B cell (primary cell): ENCODE measurements at regions not wholly inside any gene's neighbourhood (a gene's known extent, or its start where the extent isn't known, plus 50 kb on each side); places are given as distances from the start of the nearest gene placed in this dataset.

Experiments used
- ATAC-seq: fragments of 200-7000 bp; cut with Tn5 transposase; one replicate; pipeline ENCODE4 v1.10.0; 2021; ENCODE audit warnings: low read depth, mild to moderate bottlenecking, moderate number of reproducible peaks, moderate library complexity
- CTCF ChIA-PET: fragments of 350-600 bp; sonication (Branson Sonifier 250); formaldehyde crosslinking; loops from one replicate; lab custom pipeline; 2021; ENCODE audit warnings: antibody characterized with exemption, inconsistent platforms; lab: Charles Lee
- POLR2A ChIA-PET: fragments of 350-600 bp; sonication (Branson Sonifier 250); formaldehyde crosslinking; loops from one replicate; lab custom pipeline; 2021; ENCODE audit warnings: antibody characterized with exemption; lab: Charles Lee
- DNase-seq: peaks from one replicate; pipeline ENCODE4 v3.0.0; 2013
- H2AFZ ChIP-seq: 2 replicates; pipeline ENCODE4 v1.6.1; 2012; ENCODE audit warnings: mild to moderate bottlenecking, low read depth, low read length; ENCODE audit not compliant: insufficient read depth, poor library complexity, severe bottlenecking
- H3K27ac ChIP-seq, 2 donors: 1 replicate in 1 of 2; 2 replicates in 1 of 2; pipeline ENCODE4 v1.5.1; 2012 to 2013; ENCODE audit warnings: low read length in 2 of 2, mild to moderate bottlenecking in 2 of 2, moderate library complexity in 1 of 2
- H3K27me3 ChIP-seq, 4 experiments: fragments of 200-600 bp in 1 of 4; sonication (generic) in 1 of 4; replicated peaks in 1 of 4; 1 replicate in 2 of 4; 2 replicates in 2 of 4; pipeline versions ENCODE4 v1.6.1 to v1.7.0; 2013 to 2016; ENCODE audit warnings: low read length in 3 of 4, mild to moderate bottlenecking in 2 of 4, mixed read lengths in 1 of 4, moderate library complexity in 1 of 4; ENCODE audit not compliant: insufficient read depth in 4 of 4, control insufficient read depth in 3 of 4; ENCODE audit errors: control extremely low read depth in 1 of 4
- H3K36me3 ChIP-seq, 2 experiments: replicated peaks in 1 of 2; 1 replicate in 1 of 2; 2 replicates in 1 of 2; pipeline versions ENCODE4 v1.6.1 to v1.7.1; 2013; ENCODE audit warnings: low read length in 1 of 2; ENCODE audit not compliant: insufficient read depth in 2 of 2, control insufficient read depth in 1 of 2; ENCODE audit errors: control extremely low read depth in 1 of 2, extremely low read depth in 1 of 2
- H3K4me1 ChIP-seq, 2 donors: fragments of 200-600 bp in 1 of 2; sonication (generic) in 1 of 2; 1 replicate in 1 of 2; 2 replicates in 1 of 2; pipeline versions ENCODE4 v1.5.1 to v1.6.1; 2013 to 2017; ENCODE audit warnings: low read length in 2 of 2; ENCODE audit not compliant: control insufficient read depth in 2 of 2, insufficient read depth in 2 of 2
- H3K4me2 ChIP-seq: replicated peaks from 2 replicates; pipeline ENCODE3; 2012; ENCODE audit warnings: mild to moderate bottlenecking, low read depth, low read length; ENCODE audit not compliant: poor library complexity, severe bottlenecking
- H3K4me3 ChIP-seq, 5 experiments: fragments of 200-600 bp in 1 of 5; sonication (generic) in 1 of 5; 1 replicate in 3 of 5; 2 replicates in 2 of 5; pipeline versions ENCODE4 v1.5.1 to v1.7.0; 2011 to 2016; ENCODE audit warnings: low read length in 4 of 5, mild to moderate bottlenecking in 4 of 5, low read depth in 2 of 5, control low read depth in 1 of 5, moderate library complexity in 1 of 5; ENCODE audit not compliant: insufficient read depth in 1 of 5; ENCODE audit errors: control extremely low read depth in 1 of 5, extremely low read depth in 1 of 5
- H3K79me2 ChIP-seq: fragments of 200-600 bp; sonication (generic); one replicate; pipeline ENCODE4 v1.6.0; 2016; ENCODE audit warnings: low read length; ENCODE audit not compliant: control insufficient read depth, insufficient read depth
- H3K9ac ChIP-seq: fragments of 200-600 bp; sonication (generic); 2 replicates; pipeline ENCODE4 v1.6.1; 2017; ENCODE audit warnings: mild to moderate bottlenecking, low read length, moderate library complexity
- H3K9me3 ChIP-seq, 3 donors: one replicate each; pipeline versions ENCODE4 v1.6.1 to v1.7.1; 2013; ENCODE audit warnings: low read length in 2 of 3; ENCODE audit not compliant: control insufficient read depth in 2 of 3, insufficient read depth in 1 of 3; ENCODE audit errors: control extremely low read depth in 1 of 3
- H4K20me1 ChIP-seq: 2 replicates; pipeline ENCODE4 v1.6.0; 2012; ENCODE audit warnings: mild to moderate bottlenecking, low read length; ENCODE audit not compliant: insufficient read depth, control insufficient read depth, poor library complexity, severe bottlenecking
- H3K27ac Mint-ChIP-seq: one replicate; pipeline ENCODE4 v1.8.0; 2021; ENCODE audit warnings: mixed read lengths
- H3K27me3 Mint-ChIP-seq: one replicate; pipeline ENCODE4 v1.8.0; 2021; ENCODE audit warnings: mixed read lengths
- H3K4me1 Mint-ChIP-seq: one replicate; pipeline ENCODE4 v1.8.0; 2021; ENCODE audit warnings: mixed read lengths
- H3K4me3 Mint-ChIP-seq: one replicate; pipeline ENCODE4 v1.8.0; 2021; ENCODE audit warnings: mixed read lengths
- H3K9me3 Mint-ChIP-seq: one replicate; pipeline ENCODE4 v1.8.0; 2022; ENCODE audit warnings: mixed read lengths; ENCODE audit not compliant: insufficient read depth
- CTCF ChIP-seq: fragments of 200-600 bp; IDR thresholded peaks from one replicate; pipeline ENCODE4 v1.8.0; 2022; ENCODE audit warnings: antibody characterized with exemption, mild to moderate bottlenecking
- EZH2 ChIP-seq: IDR thresholded peaks from 2 replicates; pipeline ENCODE4 v1.6.1; 2012; ENCODE audit warnings: borderline replicate concordance, low read depth, mild to moderate bottlenecking, moderate library complexity, low read length; ENCODE audit not compliant: insufficient read depth, poor library complexity, severe bottlenecking
- WGBS: methylation state at CpG from one replicate; pipeline ENCODE4 v1.1.5; 2013; ENCODE audit warnings: missing lambda C conversion rate; ENCODE audit not compliant: insufficient coverage; 5-methylcytosine and 5-hydroxymethylcytosine counted together
- intact Hi-C: fragments of 100-400 bp; cut with micrococcal nuclease; formaldehyde crosslinking; loops from one replicate; pipeline ENCODE4 v1.10.0; 2022

- peaks cover 3% of the 10 kb centered on the region for H3K9me3 Mint-ChIP-seq
- 90% methylated on average over 4 of the region's 7 CpGs for WGBS
These were observed 233.2 kb upstream of the PPP2R2D start for GRCh38 chr10:131667561-131667960.

DNA sequence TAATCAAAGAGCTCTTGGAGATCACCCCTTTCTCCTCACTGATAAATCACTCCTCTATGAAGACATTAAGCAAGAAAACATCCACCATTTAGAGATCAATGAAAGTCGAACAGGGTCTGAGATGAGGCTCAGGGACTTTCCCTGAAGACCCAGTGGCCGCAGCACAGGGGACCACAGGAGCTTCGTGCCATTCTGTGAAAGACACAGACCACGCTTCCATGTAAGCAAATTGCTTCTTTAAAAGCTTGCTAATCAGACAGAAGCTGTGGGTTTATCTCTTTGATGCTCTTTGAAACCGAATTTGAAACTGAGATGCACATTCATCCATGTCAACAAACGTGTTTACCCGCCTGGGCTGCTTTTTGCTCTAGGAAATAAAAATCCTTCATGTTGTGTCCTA is 231.9 kb upstream of the PPP2R2D start:
- TF ChIP-seq EZH2 (no peak), CTCF (no peak)
- no peak overlapping the region for H3K4me2 ChIP-seq
- Mint-ChIP-seq H3K4me3 (no peak overlapping the region), H3K9me3 (peaks cover 6% of the 10 kb centered on the region), H3K27ac (no peak overlapping the region), H3K4me1 (no peaks in the 10 kb centered on the region), H3K27me3 (no peaks in the 10 kb centered on the region)
- CTCF ChIA-PET: no interaction called here
- POLR2A ChIA-PET: no interaction called here
- no peaks in the 10 kb centered on the region for H3K36me3 ChIP-seq
- H3K4me3 ChIP-seq: no peak overlapping the region
- H4K20me1 ChIP-seq: no peaks in the 10 kb centered on the region
- 72% methylated on average over 5 of the region's 7 CpGs for WGBS
- H3K4me1 ChIP-seq: no peaks in the 10 kb centered on the region
- H3K79me2 ChIP-seq: no peaks in the 10 kb centered on the region
- H3K27ac ChIP-seq: no peak overlapping the region
- H3K9ac ChIP-seq: no peak overlapping the region
- ATAC-seq (no peak), DNase-seq (no peak)
- H2AFZ ChIP-seq: no peak overlapping the region
- intact Hi-C loops: no loop called here
- H3K27me3 ChIP-seq: no peaks in the 10 kb centered on the region
- H3K9me3 ChIP-seq: peaks cover 0 to 37% (median 0%) of the 10 kb centered on the region in 3 donors

More at GRCh38 chr10:131667561-131667960, 233.2 kb upstream of the PPP2R2D start:
- H3K36me3 ChIP-seq: no peaks in the 10 kb centered on the region
- Mint-ChIP-seq H3K4me1 (no peaks in the 10 kb centered on the region), H3K27ac (no peak overlapping the region), H3K4me3 (no peak overlapping the region), H3K27me3 (no peaks in the 10 kb centered on the region)
- peaks cover 0 to 29% (median 0%) of the 10 kb centered on the region in 3 donors for H3K9me3 ChIP-seq
- no peak overlapping the region for H2AFZ ChIP-seq
- intact Hi-C loops: no loop called here
- no peak overlapping the region for H3K9ac ChIP-seq
- no peak overlapping the region for H3K4me3 ChIP-seq
- no peaks in the 10 kb centered on the region for H3K4me1 ChIP-seq
- ChIA-PET POLR2A (no interaction called here), CTCF (no interaction called here)
- no peak for ATAC-seq
- H3K27me3 ChIP-seq: no peaks in the 10 kb centered on the region
- DNase-seq: no peak
- TF ChIP-seq EZH2 (no peak), CTCF (no peak)
- H3K79me2 ChIP-seq: no peaks in the 10 kb centered on the region
- no peak overlapping the region for H3K4me2 ChIP-seq
- no peaks in the 10 kb centered on the region for H4K20me1 ChIP-seq
- no peak overlapping the region for H3K27ac ChIP-seq
